Nucleus accumbens (tissue), 56 donors: ENCODE measurements at regions not wholly inside any gene's neighbourhood (a gene's known extent, or its start where the extent isn't known, plus 50 kb on each side); places are given as distances from the start of the nearest gene placed in this dataset.
"Not testable (repeated sequence)": the region's sequence is repeated elsewhere in the genome, so short reads cannot be mapped to it uniquely, and the experiment has no call there.

Experiments used
- DNase-seq, 56 donors: peaks; one replicate each; lab custom pipeline; 2025; lab: John Stamatoyannopoulos, UW

GRCh38 chr21:14758849-14759248 lies 212.7 kb upstream of the SAMSN1 start:
- no peak for DNase-seq

- DNase-seq = no peak
These were observed 211.6 kb upstream of the SAMSN1 start for GRCh38 chr21:14757533-14758327.

- no peak for DNase-seq
These were observed 209.0 kb upstream of the SAMSN1 start for GRCh38 chr21:14755086-14755485.

GRCh38 chr21:14754682-14755081 lies 208.6 kb upstream of the SAMSN1 start:
- DNase-seq = no peak

GRCh38 chr21:14754259-14754604 lies 208.1 kb upstream of the SAMSN1 start:
- DNase-seq = no peak

GRCh38 chr21:14753466-14754258 lies 207.5 kb upstream of the SAMSN1 start:
- DNase-seq = no peak

- DNase-seq = no peak
These were observed 207.0 kb upstream of the SAMSN1 start for GRCh38 chr21:14753069-14753465.

GRCh38 chr21:14752345-14752909 lies 206.3 kb upstream of the SAMSN1 start:
- no peak for DNase-seq

- DNase-seq = no peak
These were observed 205.7 kb upstream of the SAMSN1 start for GRCh38 chr21:14751602-14752344.

GRCh38 chr21:14751011-14751410 lies 204.9 kb upstream of the SAMSN1 start:
- no peak for DNase-seq

- no peak for DNase-seq
These were observed 203.9 kb upstream of the SAMSN1 start for GRCh38 chr21:14750041-14750440.

- DNase-seq = no peak
These were observed 202.5 kb upstream of the SAMSN1 start for GRCh38 chr21:14748662-14749061.

GRCh38 chr21:14744368-14744767 lies 198.3 kb upstream of the SAMSN1 start:
- DNase-seq = no peak

- no peak for DNase-seq
These were observed 196.0 kb upstream of the SAMSN1 start for GRCh38 chr21:14742119-14742518.

GRCh38 chr21:14741256-14741655 lies 195.1 kb upstream of the SAMSN1 start:
- no peak for DNase-seq

GRCh38 chr21:14740692-14741091 lies 194.6 kb upstream of the SAMSN1 start:
- no peak for DNase-seq

- no peak for DNase-seq
These were observed 194.0 kb upstream of the SAMSN1 start for GRCh38 chr21:14740116-14740515.

- DNase-seq = no peak
These were observed 193.5 kb upstream of the SAMSN1 start for GRCh38 chr21:14739590-14739989.

GRCh38 chr21:14738576-14738975 lies 192.5 kb upstream of the SAMSN1 start:
- DNase-seq = not testable (repeated sequence)

GRCh38 chr21:14737922-14738321 lies 191.8 kb upstream of the SAMSN1 start:
- peak in 2 of 56 donors; percentile 3 to 4 for DNase-seq

GRCh38 chr21:14737284-14737691 lies 191.2 kb upstream of the SAMSN1 start:
- no peak for DNase-seq
